Neuronal stem cell (in vitro differentiated cells): ENCODE measurements at regions not wholly inside any gene's neighbourhood (a gene's known extent, or its start where the extent isn't known, plus 50 kb on each side); places are given as distances from the start of the nearest gene placed in this dataset.

ENCODE experiments used
- DNase-seq: peaks from one replicate; pipeline ENCODE4 v3.0.0-alpha.2; 2013; ENCODE audit warnings: low spot score
- H2AFZ ChIP-seq: one replicate; pipeline ENCODE4 v1.6.1; 2013; ENCODE audit warnings: mild to moderate bottlenecking, low read length, inconsistent platforms
- H2AK5ac ChIP-seq: 2 replicates; pipeline ENCODE4 v1.6.1; 2013; ENCODE audit warnings: low read depth, mild to moderate bottlenecking, inconsistent platforms, low read length, moderate library complexity, mixed read lengths
- H2BK120ac ChIP-seq: 2 replicates; pipeline ENCODE4 v1.6.1; 2013; ENCODE audit warnings: low read depth, mild to moderate bottlenecking, inconsistent platforms, low read length, moderate library complexity, mixed read lengths
- H2BK12ac ChIP-seq: one replicate; pipeline ENCODE4 v1.6.1; 2013; ENCODE audit warnings: low read length, inconsistent platforms
- H2BK15ac ChIP-seq: 2 replicates; pipeline ENCODE4 v1.6.1; 2013; ENCODE audit warnings: mild to moderate bottlenecking, low read length, inconsistent platforms, mixed read lengths
- H2BK5ac ChIP-seq: one replicate; pipeline ENCODE4 v1.6.1; 2013; ENCODE audit warnings: inconsistent platforms, mild to moderate bottlenecking, low read length, moderate library complexity
- H3K14ac ChIP-seq: one replicate; pipeline ENCODE4 v1.6.1; 2013; ENCODE audit warnings: low read length, inconsistent platforms
- H3K18ac ChIP-seq: 2 replicates; pipeline ENCODE4 v1.6.1; 2013; ENCODE audit warnings: low read length, inconsistent platforms
- H3K23ac ChIP-seq: 2 replicates; pipeline ENCODE4 v1.6.1; 2013; ENCODE audit warnings: low read depth, mild to moderate bottlenecking, mixed read lengths, low read length, inconsistent platforms; ENCODE audit not compliant: poor library complexity
- H3K27ac ChIP-seq: replicated peaks from 3 replicates; pipeline ENCODE4 v1.5.1; 2013; ENCODE audit warnings: low read length, inconsistent platforms
- H3K27me3 ChIP-seq, 3 experiments: 2 replicates each; pipeline ENCODE4 v1.6.1; 2013; ENCODE audit warnings: low read length in 3 of 3, mild to moderate bottlenecking in 2 of 3, inconsistent platforms in 1 of 3, low read depth in 1 of 3, mixed read lengths in 1 of 3, moderate library complexity in 1 of 3; ENCODE audit not compliant: control insufficient read depth in 3 of 3, insufficient read depth in 3 of 3
- H3K36me3 ChIP-seq, 2 donors: replicated peaks in 1 of 2; 2 replicates each; pipeline ENCODE4 v1.6.1; 2013; ENCODE audit warnings: low read length in 2 of 2; ENCODE audit not compliant: control insufficient read depth in 2 of 2, insufficient read depth in 2 of 2
- H3K4ac ChIP-seq: 2 replicates; pipeline ENCODE4 v1.6.1; 2013; ENCODE audit warnings: inconsistent platforms, mild to moderate bottlenecking, low read length, moderate library complexity
- H3K4me1 ChIP-seq, 2 donors: 1 replicate in 1 of 2; 2 replicates in 1 of 2; pipeline ENCODE4 v1.6.1; 2013; ENCODE audit warnings: low read length in 2 of 2, low read depth in 1 of 2; ENCODE audit not compliant: control insufficient read depth in 2 of 2, insufficient read depth in 1 of 2
- H3K4me2 ChIP-seq: one replicate; pipeline ENCODE4 v1.6.1; 2013; ENCODE audit warnings: mild to moderate bottlenecking, low read length, inconsistent platforms; ENCODE audit not compliant: insufficient read depth, poor library complexity, severe bottlenecking
- H3K4me3 ChIP-seq, 2 donors: 2 replicates each; pipeline ENCODE4 v1.5.1; 2013; ENCODE audit warnings: low read length in 2 of 2, mild to moderate bottlenecking in 2 of 2, inconsistent platforms in 1 of 2, moderate library complexity in 1 of 2
- H3K79me1 ChIP-seq: one replicate; pipeline ENCODE4 v1.6.1; 2013; ENCODE audit warnings: low read depth, mild to moderate bottlenecking, inconsistent platforms, low read length, moderate library complexity
- H3K9ac ChIP-seq: one replicate; pipeline ENCODE4 v1.6.1; 2013; ENCODE audit warnings: mild to moderate bottlenecking, low read depth, low read length, inconsistent platforms; ENCODE audit not compliant: poor library complexity
- H3K9me3 ChIP-seq, 2 donors: replicated peaks in 1 of 2; 2 replicates each; pipeline versions ENCODE3 to v1.6.1; 2013; ENCODE audit warnings: low read length in 2 of 2, mild to moderate bottlenecking in 2 of 2, inconsistent platforms in 1 of 2, low read depth in 1 of 2, mixed read lengths in 1 of 2, moderate library complexity in 1 of 2; ENCODE audit not compliant: control insufficient read depth in 2 of 2, insufficient read depth in 1 of 2
- H4K8ac ChIP-seq: one replicate; pipeline ENCODE4 v1.6.1; 2013; ENCODE audit warnings: low read depth, mild to moderate bottlenecking, inconsistent platforms, low read length, moderate library complexity
- H4K91ac ChIP-seq: one replicate; pipeline ENCODE4 v1.6.1; 2013; ENCODE audit warnings: low read length, low read depth, mild to moderate bottlenecking, inconsistent platforms; ENCODE audit not compliant: poor library complexity
- WGBS, 2 donors: extraction: QIAGEN DNeasy Blood & Tissue Kit; methylation state at CpG; one replicate each; pipeline ENCODE4 v1.1.7; 2013; ENCODE audit warnings: missing lambda C conversion rate in 2 of 2, mixed read lengths in 1 of 2; ENCODE audit not compliant: insufficient read length in 2 of 2, insufficient replicate concordance in 1 of 2; ENCODE audit errors: extremely low coverage in 2 of 2; 5-methylcytosine and 5-hydroxymethylcytosine counted together

DNA sequence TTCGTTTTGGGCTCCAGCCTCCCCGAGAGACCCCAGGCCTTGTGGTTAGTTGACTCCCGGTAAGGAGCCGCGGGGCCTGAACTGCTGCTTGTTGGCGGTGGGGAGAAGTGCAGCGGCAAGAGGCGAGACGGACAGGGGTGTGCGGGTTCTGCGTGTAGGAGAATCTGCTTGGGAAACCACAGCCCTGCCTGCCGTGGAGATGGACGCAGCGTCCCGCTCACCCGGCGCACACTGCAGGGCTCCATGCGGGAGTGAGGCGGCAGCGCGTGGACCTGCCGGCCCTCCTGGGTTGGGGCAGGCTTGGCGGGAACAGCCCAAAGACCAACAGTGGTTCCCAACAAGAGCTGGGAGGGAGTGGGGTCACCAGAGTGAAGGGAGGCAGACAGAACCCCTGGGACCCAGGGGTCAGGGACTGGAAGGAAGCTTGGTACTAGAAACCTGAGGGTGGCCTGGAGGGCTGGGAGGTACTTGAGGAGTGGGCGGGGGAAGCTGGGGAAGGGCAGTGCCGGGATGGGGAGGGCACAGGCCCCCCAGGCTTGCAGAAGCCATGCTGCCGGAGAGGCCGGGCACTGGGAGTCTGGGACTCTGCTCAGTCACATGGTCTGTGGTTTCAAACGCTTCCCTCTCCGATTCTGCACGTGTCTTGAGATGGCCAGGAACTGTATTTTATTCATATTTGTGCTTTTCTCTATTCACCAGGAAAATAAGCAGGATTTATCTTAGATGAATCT is 70.8 kb downstream of the RGS12 start:
- H2BK15ac ChIP-seq = no peak overlapping the region
- no peak overlapping the region for H2BK12ac ChIP-seq
- no peak overlapping the region for H3K27ac ChIP-seq
- H3K27me3 ChIP-seq = peaks cover 0 to 2% (median 0%) of the 10 kb centered on the region in 3 experiments
- H3K23ac ChIP-seq = no peak overlapping the region
- H2BK120ac ChIP-seq = no peak overlapping the region
- H2AK5ac ChIP-seq = peak overlapping the region; percentile 41
- H3K79me1 ChIP-seq = peaks cover 16% of the 10 kb centered on the region
- DNase-seq = no peak
- H4K8ac ChIP-seq = no peak overlapping the region
- no peak overlapping the region for H3K4me2 ChIP-seq
- H2BK5ac ChIP-seq = peak overlapping the region; percentile 42
- H3K4ac ChIP-seq = no peak overlapping the region
- WGBS, 2 donors = no CpG with 5 or more reads among the region's 30 CpGs
- peak overlapping the region; percentile 2 for H3K18ac ChIP-seq
- H3K36me3 ChIP-seq = peaks cover 0 to 4% of the 10 kb centered on the region in 2 donors
- no peak overlapping the region for H4K91ac ChIP-seq
- H2AFZ ChIP-seq = no peak overlapping the region
- H3K4me1 ChIP-seq = peaks cover 16 to 19% of the 10 kb centered on the region in 2 donors
- peak overlapping the region; percentile 74 for H3K9ac ChIP-seq
- peak overlapping the region; percentile 40 for H3K14ac ChIP-seq
- no peak overlapping the region for H3K4me3 ChIP-seq
- H3K9me3 ChIP-seq = peaks cover 0 to 7% of the 10 kb centered on the region in 2 donors

GRCh38 chr4:3364199-3364598 is 71.4 kb downstream of the RGS12 start:
- peak overlapping the region; percentile 83 for H3K14ac ChIP-seq
- H3K27me3 ChIP-seq = peaks cover 0 to 2% (median 0%) of the 10 kb centered on the region in 3 experiments
- no peak for DNase-seq
- H2BK15ac ChIP-seq = no peak overlapping the region
- H3K4me3 ChIP-seq = no peak overlapping the region
- H2AK5ac ChIP-seq = no peak overlapping the region
- no peak overlapping the region for H2AFZ ChIP-seq
- H3K27ac ChIP-seq = no peak overlapping the region
- H3K9ac ChIP-seq = no peak overlapping the region
- H3K18ac ChIP-seq = peak overlapping the region; percentile 32
- peaks cover 22 to 23% of the 10 kb centered on the region in 2 donors for H3K4me1 ChIP-seq
- no peak overlapping the region for H2BK5ac ChIP-seq
- H3K23ac ChIP-seq = peak overlapping the region; percentile 6
- H4K8ac ChIP-seq = no peak overlapping the region
- no peak overlapping the region for H2BK12ac ChIP-seq
- H3K36me3 ChIP-seq = peaks cover 0 to 4% of the 10 kb centered on the region in 2 donors
- no peak overlapping the region for H2BK120ac ChIP-seq
- no peak overlapping the region for H4K91ac ChIP-seq
- H3K4me2 ChIP-seq = no peak overlapping the region
- peaks cover 0 to 7% of the 10 kb centered on the region in 2 donors for H3K9me3 ChIP-seq
- no peak overlapping the region for H3K4ac ChIP-seq
- WGBS, 2 donors = no CpG with 5 or more reads among the region's 17 CpGs
- H3K79me1 ChIP-seq = peaks cover 16% of the 10 kb centered on the region

DNA sequence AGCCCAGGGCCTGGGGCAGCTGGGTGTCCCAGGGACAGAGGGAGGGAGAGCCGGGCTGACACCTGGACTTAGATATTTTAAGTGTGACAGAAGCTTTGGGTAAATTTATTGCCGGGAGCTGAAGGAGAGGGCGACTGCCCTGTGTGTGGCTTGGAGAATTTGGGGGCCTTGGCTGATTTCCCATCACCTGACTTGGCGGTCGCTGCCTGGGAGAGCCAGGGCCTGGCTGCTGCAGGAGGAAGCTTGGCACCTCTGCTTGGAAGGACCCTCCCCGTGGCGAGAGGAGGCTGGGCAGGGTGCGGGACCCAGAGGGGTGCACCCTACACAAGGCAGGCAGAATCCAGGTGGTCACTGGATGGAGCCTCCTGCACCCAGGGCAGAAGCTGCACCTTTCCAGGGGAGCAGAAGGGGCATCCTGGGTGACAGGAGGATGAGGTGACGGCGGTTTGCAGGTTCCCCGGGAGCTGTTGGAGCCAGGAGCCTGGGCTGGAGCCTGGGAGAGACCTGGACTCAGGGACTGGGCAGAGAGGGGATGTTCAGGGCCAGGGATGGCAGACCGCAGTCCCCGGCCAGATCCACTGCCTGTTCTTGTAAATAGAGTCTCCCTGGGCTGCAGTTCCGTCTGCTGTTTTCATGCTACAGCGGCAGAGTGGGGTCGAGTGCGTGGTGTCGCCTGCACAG is 72.0 kb downstream of the RGS12 start:
- peaks cover 27 to 28% of the 10 kb centered on the region in 2 donors for H3K4me1 ChIP-seq
- H2AFZ ChIP-seq = no peak overlapping the region
- no peak overlapping the region for H2AK5ac ChIP-seq
- no peak overlapping the region for H2BK12ac ChIP-seq
- no peak overlapping the region for H3K27ac ChIP-seq
- no peak overlapping the region for H3K9ac ChIP-seq
- no peak overlapping the region for H3K4ac ChIP-seq
- H3K14ac ChIP-seq = no peak overlapping the region
- no peak overlapping the region for H3K4me2 ChIP-seq
- H2BK5ac ChIP-seq = peak overlapping the region; percentile 61
- no peak overlapping the region for H4K8ac ChIP-seq
- peaks cover 0 to 7% of the 10 kb centered on the region in 2 donors for H3K9me3 ChIP-seq
- H3K18ac ChIP-seq = peak overlapping the region; percentile 34
- H4K91ac ChIP-seq = no peak overlapping the region
- peaks cover 0 to 4% of the 10 kb centered on the region in 2 donors for H3K36me3 ChIP-seq
- no peak overlapping the region for H2BK15ac ChIP-seq
- H3K4me3 ChIP-seq = no peak overlapping the region
- H3K23ac ChIP-seq = peak overlapping the region; percentile 83
- no CpG with 5 or more reads among the region's 18 CpGs for WGBS, 2 donors
- DNase-seq = no peak
- H3K27me3 ChIP-seq = peaks cover 0 to 2% (median 0%) of the 10 kb centered on the region in 3 experiments
- H3K79me1 ChIP-seq = peaks cover 16% of the 10 kb centered on the region
- H2BK120ac ChIP-seq = no peak overlapping the region

GRCh38 chr4:3365326-3365725 is 72.5 kb downstream of the RGS12 start:
- no peak overlapping the region for H3K9ac ChIP-seq
- no peak overlapping the region for H2AFZ ChIP-seq
- no peak overlapping the region for H3K4me3 ChIP-seq
- H2BK5ac ChIP-seq = peak overlapping the region; percentile 61
- no peak for DNase-seq
- H2BK12ac ChIP-seq = no peak overlapping the region
- H3K79me1 ChIP-seq = peaks cover 16% of the 10 kb centered on the region
- no peak overlapping the region for H3K23ac ChIP-seq
- no peak overlapping the region for H4K91ac ChIP-seq
- no peak overlapping the region for H2AK5ac ChIP-seq
- H3K4ac ChIP-seq = no peak overlapping the region
- no peak overlapping the region for H4K8ac ChIP-seq
- peaks cover 0 to 7% of the 10 kb centered on the region in 2 donors for H3K9me3 ChIP-seq
- no peak overlapping the region for H3K4me2 ChIP-seq
- H3K18ac ChIP-seq = peak overlapping the region; percentile 28
- H2BK15ac ChIP-seq = no peak overlapping the region
- H3K27me3 ChIP-seq = peaks cover 0 to 2% (median 0%) of the 10 kb centered on the region in 3 experiments
- H3K14ac ChIP-seq = no peak overlapping the region
- no CpG with 5 or more reads among the region's 11 CpGs for WGBS, 2 donors
- H2BK120ac ChIP-seq = no peak overlapping the region
- H3K27ac ChIP-seq = no peak overlapping the region
- peaks cover 28% of the 10 kb centered on the region in 2 donors for H3K4me1 ChIP-seq
- H3K36me3 ChIP-seq = peaks cover 0 to 4% of the 10 kb centered on the region in 2 donors
